ENCODE measurements at regions not wholly inside any gene's neighbourhood (a gene's known extent, or its start where the extent isn't known, plus 50 kb on each side); places are given as distances from the start of the nearest gene placed in this dataset.

DNA sequence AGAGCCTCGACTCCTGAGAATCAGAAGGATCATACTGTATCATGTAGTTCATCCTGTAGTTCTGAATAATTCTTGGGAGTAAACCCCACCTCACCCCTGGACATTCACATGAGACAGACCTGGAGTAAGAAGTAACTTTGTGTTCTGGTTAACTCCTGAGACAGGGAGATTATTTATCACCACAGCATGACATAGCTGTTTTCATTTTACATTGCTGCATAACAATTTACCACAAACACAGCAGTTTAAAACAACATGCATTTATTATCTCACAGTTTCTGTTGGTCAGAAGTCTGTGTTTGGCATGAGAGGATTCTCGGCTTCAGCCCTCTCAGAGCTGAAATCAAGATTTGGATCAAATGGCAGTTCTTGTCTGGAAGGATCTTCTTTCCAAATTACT lies 855.8 kb upstream of the FANCL start:
- TF ChIP-seq GATA3 (IDR thresholded peaks at IDR 0.05; ENCODE audit: low read depth, low read length) (no peak), GATA2 (IDR thresholded peaks at IDR 0.05; ENCODE audit: low read depth, low read length) (no peak)
